ENCODE measurements at regions not wholly inside any gene's neighbourhood (a gene's known extent, or its start where the extent isn't known, plus 50 kb on each side); places are given as distances from the start of the nearest gene placed in this dataset.

- ATAC-seq = no peak
These were observed 127.4 kb upstream of the INHBA start for GRCh38 chr7:41830271-41830670.

- ATAC-seq = no peak
These were observed 126.0 kb upstream of the INHBA start for GRCh38 chr7:41828911-41829310.

- no peak for ATAC-seq
These were observed 123.8 kb upstream of the INHBA start for GRCh38 chr7:41826641-41827040.

GRCh38 chr7:41825927-41826480 lies 123.1 kb upstream of the INHBA start:
- no peak for ATAC-seq

- no peak for ATAC-seq
These were observed 121.4 kb upstream of the INHBA start for GRCh38 chr7:41824284-41824683.

- ATAC-seq = no peak
These were observed 119.4 kb upstream of the INHBA start for GRCh38 chr7:41822259-41822817.

GRCh38 chr7:41821521-41822213 lies 118.8 kb upstream of the INHBA start:
- no peak for ATAC-seq

GRCh38 chr7:41820111-41820671 lies 117.3 kb upstream of the INHBA start:
- ATAC-seq = no peak

GRCh38 chr7:41819645-41820044 lies 116.8 kb upstream of the INHBA start:
- no peak for ATAC-seq

GRCh38 chr7:41818765-41819398 lies 116.0 kb upstream of the INHBA start:
- ATAC-seq = no peak

- ATAC-seq = no peak
These were observed 114.5 kb upstream of the INHBA start for GRCh38 chr7:41817386-41817785.

GRCh38 chr7:41816111-41816510 lies 113.2 kb upstream of the INHBA start:
- ATAC-seq = no peak

- ATAC-seq = no peak
These were observed 112.0 kb upstream of the INHBA start for GRCh38 chr7:41814888-41815287.

- ATAC-seq = no peak
These were observed 110.4 kb upstream of the INHBA start for GRCh38 chr7:41813286-41813685.

- ATAC-seq = no peak
These were observed 109.1 kb upstream of the INHBA start for GRCh38 chr7:41811941-41812340.

- no peak for ATAC-seq
These were observed 107.2 kb upstream of the INHBA start for GRCh38 chr7:41809940-41810576.

- no peak for ATAC-seq
These were observed 106.6 kb upstream of the INHBA start for GRCh38 chr7:41809529-41809939.

- no peak for ATAC-seq
These were observed 106.2 kb upstream of the INHBA start for GRCh38 chr7:41809116-41809515.

- no peak for ATAC-seq
These were observed 105.7 kb upstream of the INHBA start for GRCh38 chr7:41808541-41808940.

- no peak for ATAC-seq
These were observed 100.7 kb upstream of the INHBA start for GRCh38 chr7:41803569-41803968.

- ATAC-seq = no peak
These were observed 93.4 kb upstream of the INHBA start for GRCh38 chr7:41796331-41796730.

- ATAC-seq = no peak
These were observed 92.5 kb upstream of the INHBA start for GRCh38 chr7:41795276-41795833.

- ATAC-seq = no peak
These were observed 90.7 kb upstream of the INHBA start for GRCh38 chr7:41793556-41793955.

Measured in esophagus mucosa (tissue), 1 donor.